HepG2 (cell line): ENCODE measurements at regions not wholly inside any gene's neighbourhood (a gene's known extent, or its start where the extent isn't known, plus 50 kb on each side); places are given as distances from the start of the nearest gene placed in this dataset.

Experiments used
- CTCF ChIP-seq: sonication (generic); formaldehyde crosslinking; IDR thresholded peaks from 2 replicates; pipeline ENCODE4 v1.5.0; 2020; ENCODE audit warnings: mild to moderate bottlenecking, missing genetic modification reagents, moderate library complexity
- JARID2 ChIP-seq: sonication (generic); formaldehyde crosslinking; IDR thresholded peaks from 2 replicates; pipeline ENCODE4 v1.8.1; 2023; ENCODE audit warnings: missing genetic modification reagents, inconsistent platforms; ENCODE audit not compliant: insufficient replicate concordance
- MEIS1 ChIP-seq: sonication (generic); formaldehyde crosslinking; IDR thresholded peaks from 2 replicates; pipeline ENCODE4 v1.9.0; 2021; ENCODE audit warnings: mild to moderate bottlenecking, missing genetic modification reagents, moderate library complexity, borderline replicate concordance
- NCOR1 ChIP-seq: fragments of 200-600 bp; sonication (generic); IDR thresholded peaks from 2 replicates; pipeline ENCODE4 v1.7.0; 2017; ENCODE audit warnings: antibody characterized with exemption, low read length, borderline replicate concordance
- POLR2A ChIP-seq, 2 experiments: IDR thresholded peaks; 2 replicates each; pipeline ENCODE4 v1.6.1; 2011; ENCODE audit warnings: low read depth in 2 of 2, low read length in 2 of 2, mild to moderate bottlenecking in 1 of 2, moderate library complexity in 1 of 2; ENCODE audit not compliant: insufficient read depth in 1 of 2
- TOPORS ChIP-seq: sonication (generic); formaldehyde crosslinking; IDR thresholded peaks from 2 replicates; pipeline ENCODE4 v1.8.0; 2023; ENCODE audit warnings: mild to moderate bottlenecking, missing genetic modification reagents
- ZNF704 ChIP-seq: sonication (generic); formaldehyde crosslinking; IDR thresholded peaks from 2 replicates; pipeline ENCODE4 v1.8.1; 2023; ENCODE audit warnings: mild to moderate bottlenecking, inconsistent platforms, moderate library complexity, missing genetic modification reagents, borderline replicate concordance
- TF ChIP-seq, protein P1 (sequence below): sonication (generic); formaldehyde crosslinking; IDR thresholded peaks from 2 replicates; pipeline ENCODE4 v1.5.0; 2020; ENCODE audit warnings: missing genetic modification reagents
- TF ChIP-seq, protein P2 (sequence below): sonication (generic); formaldehyde crosslinking; IDR thresholded peaks from 2 replicates; pipeline ENCODE4 v1.4.0; 2020; ENCODE audit warnings: low read depth, mild to moderate bottlenecking, missing genetic modification reagents

DNA sequence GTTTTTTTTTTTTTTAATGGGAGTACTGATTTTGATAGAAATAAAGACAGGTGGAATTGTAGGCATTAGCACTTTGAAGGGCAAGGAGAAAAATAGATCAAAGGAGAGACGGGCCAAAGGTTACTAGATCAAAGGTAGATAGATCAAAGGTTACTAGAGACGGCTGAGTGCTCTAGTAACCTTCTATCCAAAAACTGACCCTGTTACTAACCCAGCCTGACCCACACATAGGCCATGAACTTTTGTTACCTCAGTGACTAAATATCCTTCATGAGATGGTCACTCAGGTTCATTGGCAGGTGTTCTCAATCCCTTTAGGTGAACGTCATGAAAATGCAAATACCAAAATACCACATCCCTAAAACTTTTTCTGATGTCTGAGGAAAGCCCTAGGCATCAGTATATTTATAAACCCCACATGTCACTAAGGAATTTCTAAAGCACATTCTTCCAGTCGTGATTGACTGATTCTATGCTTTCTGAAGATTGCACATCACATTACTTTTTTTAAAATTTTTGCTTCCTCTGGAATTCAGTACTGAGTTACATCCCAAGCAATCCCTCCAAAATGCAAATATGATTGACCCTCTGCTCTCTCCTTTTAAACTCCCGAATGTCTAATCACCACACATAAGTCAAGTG lies 772.7 kb downstream of the BRINP1 start:
- TF ChIP-seq TOPORS (CRISPR knock-in tag) (no peak), JARID2 (CRISPR knock-in tag) (no peak), ZNF704 (CRISPR knock-in tag) (no peak), CTCF (no peak), NCOR1 (no peak), MEIS1 (no peak), POLR2A (IDR thresholded peaks at IDR 0.05; ENCODE audit: insufficient read depth in 1 of 2, low read depth in 2 of 2, low read length in 2 of 2) (no peak)
- TF ChIP-seq, protein P1, sequence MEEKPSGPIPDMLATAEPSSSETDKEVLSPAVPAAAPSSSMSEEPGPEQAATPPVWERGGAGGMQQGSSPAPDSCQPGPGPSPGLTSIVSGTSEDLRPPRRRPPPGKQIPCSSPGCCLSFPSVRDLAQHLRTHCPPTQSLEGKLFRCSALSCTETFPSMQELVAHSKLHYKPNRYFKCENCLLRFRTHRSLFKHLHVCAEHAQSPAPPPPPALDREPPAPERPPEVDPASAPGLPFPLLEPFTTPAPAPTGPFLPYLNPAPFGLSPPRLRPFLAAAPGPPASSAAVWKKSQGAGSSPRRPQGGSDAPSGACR (CRISPR knock-in tag): no peak
- TF ChIP-seq, protein P2, sequence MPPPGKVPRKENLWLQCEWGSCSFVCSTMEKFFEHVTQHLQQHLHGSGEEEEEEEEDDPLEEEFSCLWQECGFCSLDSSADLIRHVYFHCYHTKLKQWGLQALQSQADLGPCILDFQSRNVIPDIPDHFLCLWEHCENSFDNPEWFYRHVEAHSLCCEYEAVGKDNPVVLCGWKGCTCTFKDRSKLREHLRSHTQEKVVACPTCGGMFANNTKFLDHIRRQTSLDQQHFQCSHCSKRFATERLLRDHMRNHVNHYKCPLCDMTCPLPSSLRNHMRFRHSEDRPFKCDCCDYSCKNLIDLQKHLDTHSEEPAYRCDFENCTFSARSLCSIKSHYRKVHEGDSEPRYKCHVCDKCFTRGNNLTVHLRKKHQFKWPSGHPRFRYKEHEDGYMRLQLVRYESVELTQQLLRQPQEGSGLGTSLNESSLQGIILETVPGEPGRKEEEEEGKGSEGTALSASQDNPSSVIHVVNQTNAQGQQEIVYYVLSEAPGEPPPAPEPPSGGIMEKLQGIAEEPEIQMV (CRISPR knock-in tag): no peak
